ENCODE measurements at regions not wholly inside any gene's neighbourhood (a gene's known extent, or its start where the extent isn't known, plus 50 kb on each side); places are given as distances from the start of the nearest gene placed in this dataset.

DNA sequence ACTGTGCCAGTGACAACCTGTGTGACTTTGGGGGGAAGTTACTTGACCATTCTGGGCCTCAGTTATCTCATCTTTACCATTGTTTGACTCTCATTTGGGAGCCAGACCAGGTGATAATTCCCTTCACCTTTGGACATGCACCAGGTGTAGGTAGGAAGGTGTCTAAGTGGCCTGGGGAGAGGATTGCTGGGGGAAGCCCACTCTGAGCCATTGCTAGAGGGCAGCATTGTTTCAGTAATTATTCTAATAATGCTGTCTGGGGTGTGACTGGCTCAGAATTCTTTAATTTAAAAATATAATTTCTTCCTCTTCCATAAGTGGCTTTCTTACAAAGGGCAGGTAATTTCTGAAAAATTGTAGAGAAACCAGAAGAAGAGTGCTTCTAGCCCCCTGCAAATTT lies 104.3 kb downstream of the RTL9 start:
- no peak overlapping the region for H3K4me3 Mint-ChIP-seq
- H3K23me2 ChIP-seq (ENCODE audit: insufficient read length, low read depth, low read length, poor library complexity, severe bottlenecking): no peaks in the 10 kb centered on the region
- no peaks in the 10 kb centered on the region for H3K79me1 ChIP-seq (ENCODE audit: insufficient read depth, low read depth, low read length, poor library complexity, severe bottlenecking)
- H3T11ph ChIP-seq (ENCODE audit: low read length): no peak overlapping the region
- H3K4me1 Mint-ChIP-seq: peaks cover 0 to 3% of the 10 kb centered on the region in 2 experiments; a peak in 2 of 4 replicates
- H2AK5ac ChIP-seq (ENCODE audit: insufficient read length, low read length): no peak overlapping the region
- no peak overlapping the region for H4K5ac ChIP-seq (ENCODE audit: insufficient read length, low read depth, low read length)
- no peaks in the 10 kb centered on the region for H3K4me1 ChIP-seq (ENCODE audit: insufficient read depth, low read length)
- TF ChIP-seq, protein P1, sequence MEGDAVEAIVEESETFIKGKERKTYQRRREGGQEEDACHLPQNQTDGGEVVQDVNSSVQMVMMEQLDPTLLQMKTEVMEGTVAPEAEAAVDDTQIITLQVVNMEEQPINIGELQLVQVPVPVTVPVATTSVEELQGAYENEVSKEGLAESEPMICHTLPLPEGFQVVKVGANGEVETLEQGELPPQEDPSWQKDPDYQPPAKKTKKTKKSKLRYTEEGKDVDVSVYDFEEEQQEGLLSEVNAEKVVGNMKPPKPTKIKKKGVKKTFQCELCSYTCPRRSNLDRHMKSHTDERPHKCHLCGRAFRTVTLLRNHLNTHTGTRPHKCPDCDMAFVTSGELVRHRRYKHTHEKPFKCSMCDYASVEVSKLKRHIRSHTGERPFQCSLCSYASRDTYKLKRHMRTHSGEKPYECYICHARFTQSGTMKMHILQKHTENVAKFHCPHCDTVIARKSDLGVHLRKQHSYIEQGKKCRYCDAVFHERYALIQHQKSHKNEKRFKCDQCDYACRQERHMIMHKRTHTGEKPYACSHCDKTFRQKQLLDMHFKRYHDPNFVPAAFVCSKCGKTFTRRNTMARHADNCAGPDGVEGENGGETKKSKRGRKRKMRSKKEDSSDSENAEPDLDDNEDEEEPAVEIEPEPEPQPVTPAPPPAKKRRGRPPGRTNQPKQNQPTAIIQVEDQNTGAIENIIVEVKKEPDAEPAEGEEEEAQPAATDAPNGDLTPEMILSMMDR (conservative IDR thresholded peaks at IDR 0.05): peak; percentile 65
- peaks cover 2 to 3% of the 10 kb centered on the region in 2 experiments; a peak in 3 of 5 replicates for H3K9me3 Mint-ChIP-seq
- H3K56ac ChIP-seq (ENCODE audit: insufficient read length, low read depth, low read length): no peak overlapping the region
- no peak overlapping the region for H4K91ac ChIP-seq (ENCODE audit: insufficient read length, low read depth, low read length)
- no peak overlapping the region for H4K8ac ChIP-seq (replicated peaks; ENCODE audit: insufficient read length, low read depth, low read length)
- no peak overlapping the region for H2BK120ac ChIP-seq (ENCODE audit: low read depth, low read length, poor library complexity, severe bottlenecking)
- no peak for DNase-seq
- H2BK5ac ChIP-seq (ENCODE audit: insufficient read length, low read length): no peak overlapping the region
- H2AFZ ChIP-seq (ENCODE audit: low read length): no peak overlapping the region
- peaks cover 7% of the 10 kb centered on the region for H3K27me3 Mint-ChIP-seq (ENCODE audit: low read depth)
- H3K27me3 ChIP-seq (ENCODE audit: insufficient read depth, low read length): no peaks in the 10 kb centered on the region
- no peak overlapping the region for H2BK15ac ChIP-seq (ENCODE audit: low read depth, low read length)
- H3K14ac ChIP-seq (ENCODE audit: insufficient read depth, low read length): no peak overlapping the region
- H3K79me2 ChIP-seq (ENCODE audit: insufficient read depth, low read length): no peaks in the 10 kb centered on the region
- H2BK20ac ChIP-seq (ENCODE audit: low read depth, low read length, poor library complexity, severe bottlenecking): no peak overlapping the region
- H3K27ac Mint-ChIP-seq: no peak overlapping the region
- no peak overlapping the region for H3K23ac ChIP-seq (ENCODE audit: insufficient read length, low read depth, low read length)
- no peaks in the 10 kb centered on the region for H3K9me3 ChIP-seq (ENCODE audit: control insufficient read depth, low read depth, low read length)
- H3K4ac ChIP-seq (ENCODE audit: low read depth, low read length): no peak overlapping the region
- H3K27ac ChIP-seq (ENCODE audit: insufficient read length, low read depth, low read length): no peak overlapping the region
- H3K18ac ChIP-seq (ENCODE audit: insufficient read length, low read depth, low read length): no peak overlapping the region
- no peaks in the 10 kb centered on the region for H4K20me1 ChIP-seq (ENCODE audit: control insufficient read depth, insufficient read depth, insufficient read length)
- no peak overlapping the region for H3K4me2 ChIP-seq (ENCODE audit: insufficient read depth, insufficient read length, low read length)
- no peak overlapping the region for H3K9ac ChIP-seq (ENCODE audit: extremely low read depth, insufficient read length, low read length)
- H3K36me3 Mint-ChIP-seq (ENCODE audit: insufficient read depth in 1 of 3, low read depth in 3 of 3): no peaks in the 10 kb centered on the region; a peak in 1 of 7 replicates
- H2BK12ac ChIP-seq (ENCODE audit: insufficient read length, low read depth, low read length): no peak overlapping the region

Data from H9 (cell line).